Thymus (tissue), 11 donors: ENCODE measurements at regions not wholly inside any gene's neighbourhood (a gene's known extent, or its start where the extent isn't known, plus 50 kb on each side); places are given as distances from the start of the nearest gene placed in this dataset.

Source experiments
- DNase-seq, 9 donors: peaks; one replicate each; pipeline ENCODE4 v3.0.0-alpha.2; 2013; ENCODE audit warnings: low spot score in 9 of 9, low read depth in 6 of 9, missing footprints in 1 of 9
- H3K27ac ChIP-seq, 2 donors: one replicate each; pipeline ENCODE4 v1.5.1; 2013; ENCODE audit warnings: control low read depth in 1 of 2, low read depth in 1 of 2, low read length in 1 of 2, mild to moderate bottlenecking in 1 of 2, moderate library complexity in 1 of 2
- H3K27me3 ChIP-seq, 2 donors: one replicate each; pipeline ENCODE4 v1.5.1; 2013; ENCODE audit warnings: low read length in 1 of 2; ENCODE audit not compliant: control insufficient read depth in 2 of 2, insufficient read depth in 1 of 2
- H3K36me3 ChIP-seq, 2 donors: one replicate each; pipeline ENCODE4 v1.5.1; 2013; ENCODE audit warnings: low read length in 1 of 2, mild to moderate bottlenecking in 1 of 2, moderate library complexity in 1 of 2; ENCODE audit not compliant: control insufficient read depth in 2 of 2, insufficient read depth in 2 of 2
- H3K4me1 ChIP-seq, 2 donors: one replicate each; pipeline ENCODE4 v1.5.1; 2013; ENCODE audit warnings: low read length in 2 of 2; ENCODE audit not compliant: control insufficient read depth in 2 of 2, insufficient read depth in 2 of 2
- H3K4me3 ChIP-seq, 2 donors: one replicate each; pipeline ENCODE4 v1.5.1; 2013; ENCODE audit warnings: low read length in 2 of 2, control low read depth in 1 of 2, mild to moderate bottlenecking in 1 of 2
- H3K9me3 ChIP-seq, 2 donors: one replicate each; pipeline ENCODE4 v1.5.1; 2013; ENCODE audit warnings: low read length in 1 of 2, mild to moderate bottlenecking in 1 of 2; ENCODE audit not compliant: control insufficient read depth in 2 of 2, insufficient read depth in 1 of 2
- WGBS: extraction: QIAGEN DNeasy Blood & Tissue Kit; methylation state at CpG from one replicate; pipeline ENCODE4 v1.1.7; 2013; 5-methylcytosine and 5-hydroxymethylcytosine counted together
- donor health status: healthy.

DNA sequence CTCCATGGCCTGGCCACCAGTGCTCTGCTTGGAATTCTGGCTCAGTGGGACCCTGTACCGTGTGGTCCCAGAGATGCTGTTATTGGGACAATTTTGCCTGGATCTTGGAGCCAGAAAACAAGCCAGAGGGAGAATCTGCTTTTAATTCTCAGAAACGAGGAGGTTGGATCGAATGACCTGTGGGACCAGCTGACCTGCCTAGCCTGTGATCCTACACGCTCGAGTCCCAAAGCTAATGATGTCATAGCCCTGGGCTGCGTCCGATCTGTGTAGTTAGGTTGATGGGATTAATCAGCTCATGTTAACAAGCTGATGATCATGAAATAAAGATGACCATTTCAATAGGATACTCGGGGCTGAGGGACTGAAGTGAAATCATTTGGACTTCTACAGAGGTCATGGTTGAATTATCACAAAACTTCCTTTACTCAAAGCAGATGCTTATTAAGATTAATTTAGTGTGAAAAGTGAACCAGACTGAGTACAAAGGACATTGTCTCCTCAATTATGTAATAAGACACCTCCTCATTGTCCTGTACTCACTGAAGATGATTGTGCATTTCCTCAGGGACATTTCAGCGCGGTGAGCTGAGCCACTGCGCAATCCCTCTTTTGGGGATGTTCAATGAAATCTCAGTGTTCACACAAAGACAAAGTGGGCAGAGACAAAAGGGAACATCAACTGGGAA lies 51.9 kb upstream of the STX18 start:
- no peaks in the 10 kb centered on the region for H3K4me1 ChIP-seq
- DNase-seq: no peak
- no peaks in the 10 kb centered on the region for H3K27me3 ChIP-seq
- whole genome bisulfite sequencing: 91% methylated on average over 11 of the region's 11 CpGs
- peaks cover 3 to 5% of the 10 kb centered on the region in 2 donors for H3K9me3 ChIP-seq
- no peak overlapping the region for H3K27ac ChIP-seq
- no peak overlapping the region for H3K4me3 ChIP-seq
- no peaks in the 10 kb centered on the region for H3K36me3 ChIP-seq

DNA sequence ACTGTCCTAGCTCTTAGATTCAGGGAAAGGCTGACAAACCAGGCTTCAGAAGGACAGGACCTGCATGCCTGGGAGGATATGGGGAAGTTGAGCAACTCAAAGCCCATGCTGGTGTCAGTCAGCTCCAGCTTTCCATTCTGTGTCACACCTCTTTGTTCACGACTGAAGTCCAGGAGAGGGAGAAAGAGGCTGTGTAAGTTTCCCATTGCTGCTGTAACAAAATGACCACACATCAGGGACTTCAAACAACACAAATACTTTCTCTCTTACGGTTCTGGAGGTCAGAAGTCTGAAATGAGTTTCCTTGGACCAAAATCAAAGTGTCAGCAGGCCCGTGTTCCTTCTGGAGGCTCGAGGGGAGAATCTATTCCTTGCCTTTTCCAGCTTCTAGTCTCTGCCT lies 50.6 kb upstream of the STX18 start:
- WGBS: 80% methylated on average over 4 of the region's 4 CpGs
- H3K9me3 ChIP-seq: peaks cover 3 to 5% of the 10 kb centered on the region in 2 donors

More for the DNA sequence above, 50.6 kb upstream of the STX18 start:
- Histone ChIP-seq H3K27me3 (no peaks in the 10 kb centered on the region), H3K4me3 (no peak overlapping the region), H3K36me3 (no peaks in the 10 kb centered on the region), H3K27ac (no peak overlapping the region), H3K4me1 (no peaks in the 10 kb centered on the region)
- no peak for DNase-seq
